Vagina (tissue), 2 donors: ENCODE measurements at regions not wholly inside any gene's neighbourhood (a gene's known extent, or its start where the extent isn't known, plus 50 kb on each side); places are given as distances from the start of the nearest gene placed in this dataset.

Experiments used
- CTCF ChIP-seq, 3 experiments: fragments of 450-650 bp in 2 of 3; fragments of 200-600 bp in 1 of 3; sonication (generic) in 1 of 3; IDR thresholded peaks; one replicate each; pipeline ENCODE4 v1.5.1; 2017 to 2019; ENCODE audit warnings: antibody characterized with exemption in 3 of 3, mild to moderate bottlenecking in 2 of 3, moderate library complexity in 2 of 3
- POLR2A ChIP-seq, 2 donors: fragments of 450-650 bp; IDR thresholded peaks; one replicate each; pipeline ENCODE4 v1.6.1; 2017; ENCODE audit warnings: antibody characterized with exemption in 2 of 2, mild to moderate bottlenecking in 2 of 2, moderate library complexity in 2 of 2

DNA sequence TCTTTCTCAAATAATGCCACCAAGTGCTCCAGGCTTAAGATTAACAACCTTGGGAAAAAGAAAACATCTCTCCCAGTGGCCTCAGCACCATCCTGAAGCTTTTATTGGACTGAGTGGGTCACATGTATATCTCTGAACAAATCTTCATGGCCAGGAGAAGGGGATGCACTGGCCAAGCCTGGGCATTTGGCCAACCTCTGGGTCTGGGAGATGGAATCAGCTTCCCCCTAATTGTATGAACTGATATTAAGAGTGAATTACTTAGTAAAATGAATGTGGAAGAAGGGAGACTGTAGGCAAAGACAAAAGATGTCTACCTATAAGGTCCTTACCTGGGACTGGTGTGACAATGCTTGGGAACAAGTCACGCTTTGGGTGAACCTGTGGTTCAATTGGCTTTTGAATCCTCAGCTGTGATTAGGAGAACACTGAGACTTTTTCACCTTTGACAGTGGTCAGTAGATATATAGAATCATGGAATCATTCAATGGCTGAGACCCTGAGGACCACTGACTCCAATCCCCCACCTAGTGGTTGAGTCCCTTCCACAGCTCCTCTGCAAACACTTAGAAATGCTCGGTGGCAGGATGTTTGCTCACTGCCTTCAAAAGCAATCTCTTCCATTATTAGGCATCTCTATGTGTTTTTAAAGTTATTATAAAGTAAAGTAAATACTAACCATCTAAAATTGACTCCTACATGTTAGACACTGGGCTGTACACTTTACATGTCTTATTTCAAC lies 102.6 kb upstream of the ATP1A1 start:
- no peak for TF ChIP-seq POLR2A (IDR thresholded peaks at IDR 0.05)
- no peak for TF ChIP-seq CTCF (IDR thresholded peaks at IDR 0.05)
